ENCODE measurements at regions not wholly inside any gene's neighbourhood (a gene's known extent, or its start where the extent isn't known, plus 50 kb on each side); places are given as distances from the start of the nearest gene placed in this dataset.

GRCh38 chr13:59487883-59488282 is 675.8 kb downstream of the DIAPH3 start:
- DNase-seq (ENCODE audit: low read depth in 2 of 2) = no peak

DNA sequence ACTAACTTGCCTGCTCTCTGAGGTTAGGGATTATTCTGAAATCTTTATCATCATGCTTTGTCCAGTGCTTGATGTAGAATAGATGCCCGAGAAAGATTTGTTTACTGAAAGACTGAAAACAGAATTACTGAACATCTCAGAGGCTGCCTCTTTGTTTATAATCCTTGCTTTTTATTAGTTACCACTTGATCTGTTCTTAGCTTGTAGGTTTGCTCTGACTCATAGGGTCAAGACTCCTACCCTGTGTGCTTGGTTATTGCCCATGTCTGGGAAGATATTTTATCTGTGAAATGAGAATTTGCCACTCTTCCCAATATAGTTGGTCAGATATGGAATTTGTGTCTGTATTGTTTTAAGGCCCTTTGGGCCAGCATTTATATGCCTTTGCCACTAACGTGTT is 675.3 kb downstream of the DIAPH3 start:
- no peak for DNase-seq (ENCODE audit: low read depth in 2 of 2)

DNA sequence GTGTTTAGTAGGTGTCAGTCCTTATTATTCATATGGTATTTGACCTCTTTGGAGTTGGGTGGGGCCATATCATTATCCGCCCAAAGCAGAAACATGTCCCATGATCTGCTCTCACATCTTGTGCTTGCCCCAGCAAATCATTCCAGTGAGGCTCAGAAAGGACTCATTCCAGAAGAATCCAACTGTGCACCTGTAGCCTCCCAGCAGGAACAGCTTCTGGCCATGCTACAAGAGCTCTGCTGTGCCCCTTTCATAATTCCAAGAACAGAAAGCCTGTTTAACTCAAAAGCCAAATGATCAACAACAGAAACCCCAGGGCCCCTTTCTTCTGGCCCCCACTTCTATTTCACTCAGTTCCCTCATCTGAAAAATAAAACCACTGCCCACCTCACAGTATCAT is 673.1 kb downstream of the DIAPH3 start:
- no peak for DNase-seq (ENCODE audit: low read depth in 2 of 2)

GRCh38 chr13:59492030-59492636 is 671.6 kb downstream of the DIAPH3 start:
- DNase-seq (ENCODE audit: low read depth in 2 of 2) = no peak

GRCh38 chr13:59493436-59493965 is 670.2 kb downstream of the DIAPH3 start:
- no peak for DNase-seq (ENCODE audit: low read depth in 2 of 2)

DNA sequence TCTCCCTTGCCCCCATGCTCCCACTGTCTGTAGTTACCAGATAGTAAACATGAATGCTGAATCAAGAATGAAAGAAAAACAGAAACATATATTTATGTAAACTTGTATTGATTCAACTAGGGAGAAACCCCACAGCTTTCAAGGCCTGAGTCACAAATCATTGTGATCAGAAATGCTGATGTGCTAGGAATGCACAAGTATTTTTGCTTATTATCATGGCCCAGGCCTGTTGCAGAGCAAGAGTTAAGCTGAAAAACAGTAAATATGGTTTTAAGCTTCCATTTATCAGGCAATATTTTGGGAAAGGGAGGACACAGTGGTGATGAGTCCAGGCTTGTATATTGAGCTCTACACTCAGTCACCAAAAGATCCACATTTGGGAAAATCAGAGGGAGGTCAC is 669.6 kb downstream of the DIAPH3 start:
- no peak for DNase-seq (ENCODE audit: low read depth in 2 of 2)

- no peak for DNase-seq (ENCODE audit: low read depth in 2 of 2)
These were observed 669.2 kb downstream of the DIAPH3 start for GRCh38 chr13:59494560-59494970.

- DNase-seq (ENCODE audit: low read depth in 2 of 2) = no peak
These were observed 668.4 kb downstream of the DIAPH3 start for GRCh38 chr13:59495299-59495698.

DNA sequence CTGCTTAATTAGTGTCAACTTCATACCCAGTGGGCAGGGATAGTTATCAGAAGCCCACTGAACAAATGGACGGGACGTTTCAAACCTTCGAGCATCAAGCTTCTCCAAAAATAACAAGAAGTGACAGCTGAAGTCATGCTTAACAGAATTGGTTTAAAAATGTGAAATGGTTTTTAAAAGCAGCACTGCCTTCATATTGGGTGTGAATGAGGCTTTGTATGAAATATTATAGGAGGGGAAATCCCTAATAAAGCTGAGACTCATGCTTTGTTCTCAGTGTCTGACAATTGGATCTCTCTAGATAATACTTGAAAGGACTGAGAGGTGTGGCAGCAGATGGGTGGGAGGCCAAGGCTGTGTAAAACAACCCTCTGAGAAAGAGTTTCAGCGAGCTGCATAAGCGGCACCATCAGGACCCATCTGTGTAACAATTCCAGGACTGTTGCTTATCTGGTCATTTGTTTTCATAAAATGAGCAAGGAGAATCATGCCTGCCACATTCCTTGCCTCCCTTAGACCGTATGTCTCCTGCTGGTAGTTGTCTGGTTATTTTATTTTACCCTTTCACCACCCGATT is 667.7 kb downstream of the DIAPH3 start:
- DNase-seq (ENCODE audit: low read depth in 2 of 2) = no peak

DNA sequence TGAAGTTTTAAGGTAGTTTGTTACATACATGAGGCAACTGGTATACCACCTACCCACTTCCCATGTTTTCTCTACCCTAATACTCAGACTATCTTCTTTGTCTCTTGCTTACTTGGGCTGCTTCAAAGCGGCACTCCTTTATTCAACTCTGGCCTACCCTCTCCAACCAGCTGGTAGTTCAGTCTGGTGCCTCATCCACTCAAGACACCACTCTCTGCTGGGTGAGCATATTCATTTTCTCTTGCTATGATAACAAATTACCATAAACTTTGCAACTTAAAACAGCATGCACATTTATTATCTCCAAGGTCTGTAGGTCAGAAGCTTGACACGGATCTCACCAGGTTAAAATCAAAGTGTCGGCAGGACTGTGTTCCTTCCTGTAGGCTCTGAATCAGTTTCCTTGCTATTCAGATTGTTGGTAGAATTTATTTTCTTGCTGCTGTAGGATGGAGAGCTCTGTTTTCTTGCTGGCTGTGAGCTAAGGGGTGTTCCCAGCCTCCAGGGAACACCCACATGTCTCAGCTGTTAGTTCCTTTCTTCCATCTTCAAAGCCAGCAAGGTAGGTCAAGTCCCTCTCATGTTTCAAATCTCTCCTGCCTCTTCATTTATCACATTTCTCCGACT is 666.0 kb downstream of the DIAPH3 start:
- no peak for DNase-seq (ENCODE audit: low read depth in 2 of 2)

GRCh38 chr13:59501004-59501403 is 662.7 kb downstream of the DIAPH3 start:
- no peak for DNase-seq (ENCODE audit: low read depth in 2 of 2)

DNA sequence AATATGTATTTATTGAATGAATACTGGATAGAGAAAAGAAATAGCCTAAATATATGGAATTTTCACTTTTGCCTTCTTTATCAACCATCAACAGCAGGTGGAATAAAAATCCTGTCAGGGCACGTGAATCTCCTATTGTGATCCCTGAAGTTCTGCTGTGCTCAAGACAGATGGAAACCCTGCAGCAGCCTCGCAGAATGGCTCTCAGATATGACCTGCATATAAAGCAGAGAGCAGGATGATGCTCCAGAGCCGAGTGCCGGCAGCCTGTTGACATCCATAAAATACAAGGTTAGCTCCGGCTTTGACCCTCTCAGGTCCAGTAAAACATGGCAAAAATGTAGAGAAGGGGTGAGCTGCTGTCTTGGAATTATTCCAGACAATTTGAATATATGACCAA is 659.3 kb downstream of the DIAPH3 start:
- DNase-seq (ENCODE audit: low read depth in 2 of 2) = no peak

DNA sequence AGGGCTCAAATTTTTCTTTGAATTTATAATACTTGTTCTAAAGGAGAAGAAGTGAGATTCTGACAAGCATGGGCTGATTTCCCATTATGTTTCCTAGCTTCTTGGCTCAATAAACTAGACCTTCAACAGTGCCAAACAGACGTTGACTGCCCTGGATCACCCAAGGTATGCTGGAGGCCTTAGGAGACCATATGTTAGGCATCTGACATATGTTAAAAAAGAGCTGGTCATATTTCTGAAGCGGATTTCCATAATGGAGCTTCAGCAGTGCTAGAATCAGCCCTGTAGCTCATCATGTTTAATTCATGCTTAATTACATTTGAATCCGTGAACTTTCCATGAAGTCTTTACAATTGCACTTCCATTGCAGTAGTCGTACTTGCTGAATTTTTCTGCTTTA is 653.3 kb downstream of the DIAPH3 start:
- no peak for DNase-seq (ENCODE audit: low read depth in 2 of 2)

- DNase-seq (ENCODE audit: low read depth in 2 of 2) = no peak
These were observed 650.0 kb downstream of the DIAPH3 start for GRCh38 chr13:59513686-59514085.

- no peak for DNase-seq (ENCODE audit: low read depth in 2 of 2)
These were observed 649.4 kb downstream of the DIAPH3 start for GRCh38 chr13:59514316-59514715.

DNA sequence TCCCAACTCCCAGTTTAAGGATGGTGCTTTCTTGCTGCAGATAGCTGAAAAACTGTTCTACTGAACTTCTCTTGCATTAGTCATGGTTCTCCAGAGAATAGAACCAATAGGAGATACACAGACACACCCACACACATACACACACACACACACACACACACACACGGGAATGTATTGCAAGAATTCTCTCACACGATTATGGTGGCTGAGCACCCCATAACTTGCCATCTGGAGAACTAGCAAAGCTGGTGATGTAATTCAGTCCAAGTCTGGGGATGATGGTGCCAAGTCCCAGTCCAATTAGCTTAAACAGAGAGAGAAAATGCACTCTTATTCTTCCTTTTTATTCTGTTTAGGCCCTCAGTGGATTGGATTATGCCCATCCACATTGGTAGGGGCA is 643.9 kb downstream of the DIAPH3 start:
- no peak for DNase-seq (ENCODE audit: low read depth in 2 of 2)

DNA sequence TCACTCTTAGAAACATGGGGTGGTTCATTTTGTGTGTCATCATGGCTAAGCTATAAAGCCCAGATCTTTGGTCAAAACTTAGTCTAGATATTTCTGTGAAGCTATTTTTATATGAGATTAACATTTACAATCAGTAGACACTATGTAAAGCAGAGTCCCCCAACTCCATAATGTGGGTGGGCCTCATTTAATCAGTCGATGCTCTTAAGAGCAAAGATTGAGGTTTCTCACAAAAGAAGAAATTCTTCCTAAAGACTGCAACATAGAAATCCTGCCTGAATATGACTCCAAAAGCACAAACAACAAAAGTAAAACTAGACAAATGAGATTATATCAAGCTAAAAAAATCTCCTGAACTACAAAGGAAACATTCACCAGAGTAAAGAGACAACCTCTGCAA is 642.2 kb downstream of the DIAPH3 start:
- DNase-seq (ENCODE audit: low read depth in 2 of 2) = no peak

DNA sequence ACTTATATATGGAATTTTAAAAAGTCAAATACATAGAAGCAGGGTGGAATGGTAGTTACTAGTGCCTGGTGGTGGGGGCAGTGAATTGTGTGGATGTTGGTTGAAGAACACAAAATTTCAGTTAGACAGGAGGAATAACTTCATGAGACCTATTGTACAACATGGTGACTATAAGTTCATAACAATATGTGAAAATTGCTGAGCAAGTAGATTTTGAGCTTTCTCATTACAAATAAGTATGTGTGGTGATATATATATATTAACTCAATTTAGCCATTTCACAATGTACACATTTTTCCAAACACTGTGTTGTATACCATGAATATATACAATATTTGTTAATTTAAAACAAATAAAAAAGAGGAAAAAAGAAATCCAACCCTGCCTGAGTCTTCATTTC is 641.1 kb downstream of the DIAPH3 start:
- no peak for DNase-seq (ENCODE audit: low read depth in 2 of 2)

- no peak for DNase-seq (ENCODE audit: low read depth in 2 of 2)
These were observed 636.2 kb downstream of the DIAPH3 start for GRCh38 chr13:59527500-59527899.

- no peak for DNase-seq (ENCODE audit: low read depth in 2 of 2)
These were observed 632.1 kb downstream of the DIAPH3 start for GRCh38 chr13:59531571-59532091.

DNA sequence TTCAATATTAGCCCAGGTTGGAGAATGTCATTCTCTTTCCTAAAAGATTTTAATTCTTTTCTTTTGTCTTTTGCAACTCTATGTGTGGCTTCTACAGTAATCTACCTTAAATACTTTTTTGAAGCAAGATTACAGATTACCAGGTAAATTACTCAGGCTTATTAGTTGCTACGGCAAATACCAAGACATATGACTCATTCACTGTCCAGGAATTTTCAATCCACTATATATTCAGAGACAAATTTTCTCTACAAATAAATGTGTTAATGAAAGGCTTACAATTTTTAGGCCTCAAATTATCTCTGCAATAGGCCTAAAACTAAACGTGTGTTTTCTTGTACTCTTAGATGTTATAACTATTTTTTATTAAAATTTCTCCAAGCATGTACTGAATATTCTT is 631.3 kb downstream of the DIAPH3 start:
- no peak for DNase-seq (ENCODE audit: low read depth in 2 of 2)

GRCh38 chr13:59533561-59534555 is 629.9 kb downstream of the DIAPH3 start:
- no peak for DNase-seq (ENCODE audit: low read depth in 2 of 2)

All from stimulated activated CD4-positive, alpha-beta T cell treated with anti-CD3 and anti-CD28 coated beads, Interleukin-15, amount 100 ng/mL, for 48 hours (primary cell).